ENCODE measurements at regions not wholly inside any gene's neighbourhood (a gene's known extent, or its start where the extent isn't known, plus 50 kb on each side); places are given as distances from the start of the nearest gene placed in this dataset.

DNA sequence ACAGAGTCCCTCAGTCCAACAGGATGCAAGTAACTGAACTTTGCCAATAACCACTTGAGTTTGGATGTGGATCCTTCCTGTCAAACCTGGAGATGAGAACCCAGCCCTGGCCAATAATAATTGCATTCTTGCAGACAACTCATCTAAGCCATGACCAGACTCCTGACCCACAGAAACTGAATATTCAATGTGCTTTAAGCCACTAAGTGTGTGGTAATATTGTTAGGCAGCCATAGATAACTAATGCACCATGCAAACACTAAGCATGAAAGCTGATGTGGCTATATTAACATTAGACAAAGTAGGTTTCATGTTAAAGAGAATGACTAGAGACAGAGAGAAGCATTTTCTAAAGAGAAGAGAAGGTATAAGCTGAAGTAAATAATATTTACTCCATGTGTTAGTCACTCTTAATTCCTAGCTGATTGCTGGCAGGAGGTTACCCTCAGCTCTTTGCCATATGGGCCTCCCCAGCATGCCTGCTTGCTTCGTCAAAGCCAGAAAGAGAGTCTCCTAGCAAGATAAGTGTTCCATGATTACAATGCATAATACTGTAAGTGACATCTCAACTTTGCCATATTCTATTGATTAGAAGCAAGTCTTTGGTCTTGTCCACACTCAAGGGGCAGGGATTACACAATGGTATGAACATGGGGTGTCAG lies 276.4 kb upstream of the PLXNA2 start:
- Mint-ChIP-seq H3K4me3 (no peak overlapping the region), H3K27ac (no peak overlapping the region), H3K4me1 (ENCODE audit: low read depth) (no peaks in the 10 kb centered on the region), H3K27me3 (peaks cover 4% of the 10 kb centered on the region), H3K36me3 (ENCODE audit: low read depth) (no peaks in the 10 kb centered on the region), H3K9me3 (peaks cover 9% of the 10 kb centered on the region)

DNA sequence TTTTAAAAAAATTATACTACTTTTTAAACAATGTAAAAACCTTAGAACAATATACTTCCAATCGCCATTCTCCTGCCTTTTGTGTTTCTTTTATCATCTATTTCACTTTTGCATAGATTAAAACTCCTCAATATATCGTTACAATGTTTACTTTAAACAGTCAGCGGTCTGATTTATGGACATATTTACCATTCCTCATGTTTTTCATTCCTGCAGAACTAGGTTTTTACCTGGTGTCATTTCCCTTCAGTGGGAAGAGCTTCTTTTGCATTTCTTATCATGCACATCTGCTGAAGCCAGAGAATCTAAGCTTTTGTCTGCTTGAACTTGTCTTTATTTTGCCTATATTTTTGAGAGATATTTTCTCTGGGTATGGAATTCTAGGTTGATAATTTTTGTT lies 277.4 kb upstream of the PLXNA2 start:
- Mint-ChIP-seq H3K27me3 (peaks cover 4% of the 10 kb centered on the region), H3K36me3 (ENCODE audit: low read depth) (no peaks in the 10 kb centered on the region), H3K4me1 (ENCODE audit: low read depth) (no peaks in the 10 kb centered on the region), H3K9me3 (peaks cover 7% of the 10 kb centered on the region), H3K4me3 (no peak overlapping the region), H3K27ac (no peak overlapping the region)

DNA sequence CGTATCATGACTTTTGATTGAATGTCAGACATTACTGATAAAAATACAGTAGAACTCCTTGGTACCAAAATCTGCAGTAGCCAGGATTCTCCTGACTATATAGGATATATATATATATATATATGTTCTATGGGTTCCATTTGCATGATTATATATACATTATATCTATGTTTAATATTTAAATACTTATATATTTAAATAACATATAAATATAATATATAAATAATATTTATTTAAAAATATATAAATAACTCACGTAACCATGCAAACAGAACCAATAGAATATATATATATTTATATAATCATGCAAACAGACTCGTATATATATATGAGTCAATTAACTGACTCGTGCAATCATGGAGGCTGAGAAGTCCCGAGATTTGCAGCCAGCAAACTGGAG lies 278.8 kb upstream of the PLXNA2 start:
- Mint-ChIP-seq H3K27me3 (peaks cover 4% of the 10 kb centered on the region), H3K4me3 (no peak overlapping the region), H3K4me1 (ENCODE audit: low read depth) (no peaks in the 10 kb centered on the region), H3K27ac (no peak overlapping the region), H3K9me3 (no peaks in the 10 kb centered on the region), H3K36me3 (ENCODE audit: low read depth) (no peaks in the 10 kb centered on the region)

DNA sequence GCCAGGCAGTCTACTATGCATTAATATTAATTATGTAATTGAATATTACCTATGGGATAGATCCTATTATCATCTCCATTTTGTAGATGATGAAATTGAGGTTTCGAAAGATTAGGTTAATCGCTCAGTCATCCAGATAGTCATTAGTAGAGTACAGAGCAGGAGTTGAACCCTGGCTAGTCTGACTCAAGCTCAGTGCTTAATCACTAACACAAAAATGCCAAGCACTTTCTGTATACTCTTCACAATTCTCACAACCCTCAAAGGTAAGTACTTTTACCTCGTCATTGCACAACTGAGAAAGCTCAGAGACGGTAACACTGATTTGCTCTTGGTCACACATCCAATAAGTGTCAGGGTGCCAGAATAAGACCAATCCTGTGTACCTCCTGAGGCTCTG lies 280.2 kb upstream of the PLXNA2 start:
- Mint-ChIP-seq H3K36me3 (ENCODE audit: low read depth) (no peaks in the 10 kb centered on the region), H3K27ac (no peak overlapping the region), H3K4me1 (ENCODE audit: low read depth) (no peaks in the 10 kb centered on the region), H3K4me3 (no peak overlapping the region), H3K27me3 (peaks cover 8% of the 10 kb centered on the region), H3K9me3 (no peaks in the 10 kb centered on the region)

DNA sequence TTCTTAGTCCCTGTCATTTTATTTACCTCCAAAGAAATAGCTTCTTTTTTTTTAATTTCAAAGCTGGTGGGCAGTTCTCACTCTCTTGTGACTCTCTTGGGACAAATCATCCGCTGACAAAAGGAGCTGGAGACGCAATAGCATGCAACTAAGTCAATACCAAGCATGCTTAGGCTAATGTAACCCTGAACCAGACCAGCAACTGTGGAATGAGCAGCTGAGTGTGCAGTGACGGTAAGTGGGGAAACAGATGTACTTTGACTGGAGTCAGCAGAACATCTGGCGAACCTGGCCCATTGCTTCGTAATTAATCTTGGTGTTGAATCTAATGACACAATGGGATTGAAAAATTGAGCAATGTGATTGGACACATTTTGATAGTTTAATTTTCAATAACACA lies 280.7 kb upstream of the PLXNA2 start:
- no peak overlapping the region for H3K4me3 Mint-ChIP-seq
- no peaks in the 10 kb centered on the region for H3K9me3 Mint-ChIP-seq
- H3K36me3 Mint-ChIP-seq (ENCODE audit: low read depth) = no peaks in the 10 kb centered on the region
- H3K4me1 Mint-ChIP-seq (ENCODE audit: low read depth) = no peaks in the 10 kb centered on the region
- no peak overlapping the region for H3K27ac Mint-ChIP-seq
- H3K27me3 Mint-ChIP-seq = peaks cover 8% of the 10 kb centered on the region

DNA sequence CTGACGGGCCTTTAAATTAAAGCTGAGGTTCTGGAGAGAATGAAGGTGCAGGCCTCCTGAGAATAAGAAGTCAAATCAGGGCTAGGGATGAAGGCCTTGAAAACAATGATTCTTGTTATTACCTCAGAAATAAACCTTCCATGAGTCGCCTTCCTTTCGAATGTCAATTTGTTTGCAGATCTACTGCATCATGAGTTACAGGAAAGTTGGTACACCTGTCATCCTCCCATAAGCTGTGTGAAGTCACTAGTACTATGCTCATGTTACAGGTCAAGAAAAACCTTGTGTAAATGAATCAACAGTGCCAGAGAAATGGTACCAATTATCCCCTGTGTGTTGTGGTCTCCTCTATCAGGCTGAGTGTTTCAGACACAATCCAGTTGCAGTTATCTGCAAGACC lies 281.2 kb upstream of the PLXNA2 start:
- Mint-ChIP-seq H3K36me3 (ENCODE audit: low read depth) (no peaks in the 10 kb centered on the region), H3K4me3 (no peak overlapping the region), H3K9me3 (no peaks in the 10 kb centered on the region), H3K4me1 (ENCODE audit: low read depth) (no peaks in the 10 kb centered on the region), H3K27ac (no peak overlapping the region), H3K27me3 (peaks cover 8% of the 10 kb centered on the region)

DNA sequence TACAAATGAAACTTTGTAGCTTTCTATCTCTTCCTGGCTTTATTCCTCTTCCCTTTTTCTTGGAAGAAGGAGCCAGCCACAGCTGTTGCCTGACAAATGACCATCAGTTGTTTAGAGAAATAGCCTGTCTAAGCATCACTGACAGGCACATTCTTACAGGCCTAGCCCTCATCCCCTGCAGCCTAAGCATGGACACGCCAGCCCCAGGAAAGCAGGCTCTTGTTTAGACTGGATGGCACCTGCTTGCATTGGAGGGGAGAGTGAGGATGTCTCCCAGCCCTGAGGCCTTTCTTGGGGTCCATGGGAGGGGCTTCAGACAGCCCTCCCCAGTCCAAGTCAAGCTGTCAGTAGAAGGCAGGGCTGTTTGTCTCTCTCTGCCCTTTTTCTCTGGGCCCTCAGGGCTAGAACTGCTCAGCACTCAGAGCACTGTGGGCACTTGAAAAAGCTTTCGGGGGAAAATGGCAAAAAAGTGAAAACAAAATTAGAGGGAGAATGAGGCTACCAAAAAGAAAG lies 282.5 kb upstream of the PLXNA2 start:
- no peak overlapping the region for H3K27ac Mint-ChIP-seq
- H3K9me3 Mint-ChIP-seq = no peaks in the 10 kb centered on the region
- no peak overlapping the region for H3K4me3 Mint-ChIP-seq
- no peaks in the 10 kb centered on the region for H3K36me3 Mint-ChIP-seq (ENCODE audit: low read depth)
- peaks cover 8% of the 10 kb centered on the region for H3K27me3 Mint-ChIP-seq
- H3K4me1 Mint-ChIP-seq (ENCODE audit: low read depth) = no peaks in the 10 kb centered on the region

DNA sequence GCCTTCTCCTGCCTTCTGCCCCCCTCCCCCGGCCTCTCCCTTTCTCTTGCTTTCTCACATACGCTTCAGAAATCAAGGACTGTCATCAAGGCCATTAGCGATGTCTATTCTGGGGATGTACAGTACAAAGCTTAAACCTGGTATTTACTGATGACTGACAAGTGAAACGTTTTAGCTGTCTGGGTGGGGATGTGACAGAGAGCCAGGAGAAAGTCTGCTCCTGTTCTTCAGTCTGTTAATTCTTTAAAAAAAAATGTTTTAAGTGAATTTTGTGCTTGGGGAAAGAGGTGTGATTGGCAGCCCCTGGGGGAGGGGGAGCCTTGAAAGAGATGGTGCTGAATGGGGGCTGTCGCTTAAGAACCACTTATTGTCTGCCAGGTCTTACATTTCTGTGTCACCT lies 283.0 kb upstream of the PLXNA2 start:
- Mint-ChIP-seq H3K4me3 (no peak overlapping the region), H3K4me1 (ENCODE audit: low read depth) (no peaks in the 10 kb centered on the region), H3K36me3 (ENCODE audit: low read depth) (no peaks in the 10 kb centered on the region), H3K27ac (no peak overlapping the region), H3K9me3 (no peaks in the 10 kb centered on the region), H3K27me3 (peaks cover 7% of the 10 kb centered on the region)

DNA sequence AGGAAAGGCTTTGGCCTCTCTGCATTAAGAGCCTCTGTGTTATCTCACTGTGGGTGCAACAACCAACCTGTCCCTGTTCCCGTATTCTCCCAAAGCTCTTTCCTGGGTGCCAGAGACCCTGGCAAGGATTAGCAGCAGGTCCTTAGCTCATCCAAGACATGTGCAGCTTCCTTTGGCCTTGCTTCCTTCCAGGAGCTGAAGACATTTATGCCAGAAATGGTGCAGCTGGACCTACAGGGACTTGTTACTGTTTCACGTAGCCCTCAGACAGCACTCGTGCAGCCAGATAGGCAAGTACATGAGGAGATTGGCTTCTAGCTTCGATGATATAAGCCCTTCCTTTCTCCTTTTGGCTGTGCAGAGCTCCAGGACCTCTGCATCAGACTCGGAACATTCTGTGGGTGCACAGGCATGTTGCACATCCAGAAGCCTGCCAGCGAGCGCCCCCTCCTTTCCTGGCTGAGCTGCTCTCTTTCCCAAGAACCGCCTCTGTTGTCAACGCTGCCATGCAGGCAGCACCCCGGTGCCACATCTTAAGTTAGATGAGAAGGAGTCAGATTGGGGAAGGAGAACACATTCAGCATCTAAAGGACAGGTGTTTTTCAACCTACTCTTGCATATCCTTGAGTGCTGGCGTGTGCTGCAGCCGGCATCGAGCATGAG lies 284.5 kb upstream of the PLXNA2 start:
- Mint-ChIP-seq H3K27me3 (peaks cover 4% of the 10 kb centered on the region), H3K9me3 (no peaks in the 10 kb centered on the region), H3K36me3 (ENCODE audit: low read depth) (no peaks in the 10 kb centered on the region), H3K4me1 (ENCODE audit: low read depth) (no peaks in the 10 kb centered on the region), H3K4me3 (no peak overlapping the region), H3K27ac (no peak overlapping the region)

DNA sequence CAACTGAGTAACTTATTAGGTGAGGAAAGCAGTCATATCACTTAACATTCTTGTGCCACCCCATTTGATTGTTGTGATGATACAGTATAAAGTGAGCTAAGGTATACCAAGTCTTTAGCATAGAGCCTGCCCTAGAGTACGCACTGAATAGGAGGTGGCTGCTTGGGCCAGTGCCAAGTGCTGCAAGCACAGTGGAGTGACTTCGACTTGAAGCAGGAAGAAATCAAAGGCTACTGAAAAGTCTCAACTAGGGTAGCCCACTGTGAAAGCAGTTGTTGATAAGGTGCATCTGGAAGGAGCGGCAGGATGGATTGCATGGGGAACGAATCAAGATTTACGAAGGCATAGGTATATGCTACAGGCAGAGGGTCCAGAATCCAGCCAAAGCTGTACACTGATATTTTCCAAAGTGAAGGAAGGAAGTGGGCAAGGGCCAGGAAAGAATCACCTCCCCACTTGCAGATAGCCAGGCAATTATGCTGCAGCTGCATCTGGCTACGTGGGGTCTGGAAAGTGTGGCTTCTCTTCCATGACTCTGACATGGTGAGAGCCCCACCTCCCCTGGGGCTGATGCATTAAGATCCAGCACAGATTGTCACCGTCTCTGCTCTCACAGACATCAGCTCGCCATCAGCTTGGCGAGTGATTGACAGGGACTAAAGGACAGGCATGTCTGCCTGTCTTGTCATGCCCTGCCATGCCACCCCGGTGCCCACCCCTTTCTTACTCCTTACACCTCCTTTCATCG lies 287.0 kb upstream of the PLXNA2 start:
- H3K9me3 Mint-ChIP-seq = no peaks in the 10 kb centered on the region
- H3K27me3 Mint-ChIP-seq = peaks cover 4% of the 10 kb centered on the region
- no peaks in the 10 kb centered on the region for H3K4me1 Mint-ChIP-seq (ENCODE audit: low read depth)

DNA sequence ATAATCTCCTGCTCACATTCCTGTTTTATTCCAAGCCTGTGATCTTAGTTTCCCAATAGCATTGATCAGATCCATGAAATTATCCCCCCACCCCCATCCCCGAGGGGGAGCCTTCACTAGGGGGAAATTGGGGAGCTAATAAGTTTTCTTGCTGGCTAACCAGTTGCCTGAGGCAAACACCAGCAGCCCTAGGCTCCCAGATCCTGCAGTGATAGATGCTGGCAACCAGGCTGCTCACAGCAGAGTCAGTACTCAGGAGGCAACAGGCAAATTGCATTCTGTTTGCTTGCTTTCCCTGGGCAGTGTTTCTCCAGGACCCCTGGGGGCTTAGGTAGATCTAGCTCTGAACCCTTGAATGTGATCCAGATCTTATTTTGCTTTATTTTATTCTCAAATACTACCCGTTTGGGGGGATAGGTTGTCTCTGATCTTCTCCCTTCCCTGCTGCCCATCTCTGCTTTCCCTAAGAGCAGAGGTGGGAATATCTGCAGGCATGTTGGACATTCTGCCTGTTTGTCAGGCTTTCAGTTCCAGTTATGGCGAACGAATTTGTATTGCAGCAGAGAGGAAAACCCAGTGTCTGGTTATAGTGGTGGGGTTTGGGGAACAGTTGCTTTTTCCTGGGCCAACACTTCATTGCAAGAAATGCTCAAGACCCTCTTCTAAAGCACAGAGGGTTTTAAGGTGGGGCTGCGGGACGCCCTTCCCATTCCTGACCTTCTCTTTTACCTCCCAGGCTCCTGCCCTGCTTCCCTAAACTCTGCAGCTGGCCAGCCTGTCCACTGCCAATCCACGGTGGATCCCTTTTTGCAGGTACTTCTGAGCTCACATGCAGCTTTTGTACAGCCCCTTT lies 289.8 kb upstream of the PLXNA2 start:
- H3K27ac Mint-ChIP-seq = no peak overlapping the region
- H3K36me3 Mint-ChIP-seq (ENCODE audit: low read depth) = no peaks in the 10 kb centered on the region
- H3K4me1 Mint-ChIP-seq (ENCODE audit: low read depth) = no peaks in the 10 kb centered on the region
- no peaks in the 10 kb centered on the region for H3K9me3 Mint-ChIP-seq
- no peak overlapping the region for H3K4me3 Mint-ChIP-seq
- peaks cover 11% of the 10 kb centered on the region for H3K27me3 Mint-ChIP-seq

More for the DNA sequence above, 287.0 kb upstream of the PLXNA2 start:
- H3K27ac Mint-ChIP-seq = no peak overlapping the region
- H3K36me3 Mint-ChIP-seq (ENCODE audit: low read depth) = no peaks in the 10 kb centered on the region
- no peak overlapping the region for H3K4me3 Mint-ChIP-seq

DNA sequence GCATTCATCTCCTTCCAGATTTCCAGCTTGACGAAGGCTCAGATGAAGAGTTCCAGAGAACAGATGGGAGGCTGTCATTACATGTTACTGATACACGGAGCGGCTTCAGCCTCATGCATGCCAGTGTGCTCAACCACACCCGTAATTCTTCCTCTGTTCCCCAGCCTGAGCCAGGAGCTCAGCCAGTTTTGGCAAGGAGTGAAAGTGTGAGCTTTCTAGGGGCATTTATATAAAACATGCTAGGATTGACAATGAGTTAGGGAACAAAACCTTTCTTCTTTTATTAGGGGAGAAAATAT lies 290.4 kb upstream of the PLXNA2 start:
- Mint-ChIP-seq H3K4me1 (ENCODE audit: low read depth) (no peaks in the 10 kb centered on the region), H3K9me3 (no peaks in the 10 kb centered on the region), H3K36me3 (ENCODE audit: low read depth) (no peaks in the 10 kb centered on the region), H3K27me3 (peaks cover 8% of the 10 kb centered on the region), H3K4me3 (no peak overlapping the region), H3K27ac (no peak overlapping the region)

DNA sequence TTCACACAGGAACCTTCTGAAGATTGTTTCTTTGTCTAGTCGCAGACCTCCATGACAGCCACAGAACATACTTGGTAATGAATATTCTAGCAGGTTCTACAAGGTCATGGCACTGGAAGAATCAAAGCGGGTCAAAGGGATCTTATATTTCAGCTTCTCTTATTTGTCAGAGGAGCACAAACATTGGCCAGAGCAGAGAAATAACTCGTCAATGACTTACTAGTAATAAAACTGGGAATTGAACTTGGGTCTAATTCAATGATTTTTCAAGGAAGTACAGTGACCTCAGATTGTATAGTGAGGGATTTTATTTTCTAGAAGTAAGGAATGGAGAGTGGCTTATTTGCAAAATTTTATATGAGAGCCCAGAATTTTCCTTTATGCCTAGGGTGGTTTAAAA lies 290.8 kb upstream of the PLXNA2 start:
- no peaks in the 10 kb centered on the region for H3K9me3 Mint-ChIP-seq
- no peaks in the 10 kb centered on the region for H3K36me3 Mint-ChIP-seq (ENCODE audit: low read depth)
- no peak overlapping the region for H3K27ac Mint-ChIP-seq
- H3K4me1 Mint-ChIP-seq (ENCODE audit: low read depth) = no peaks in the 10 kb centered on the region
- H3K4me3 Mint-ChIP-seq = no peak overlapping the region
- H3K27me3 Mint-ChIP-seq = peaks cover 8% of the 10 kb centered on the region

DNA sequence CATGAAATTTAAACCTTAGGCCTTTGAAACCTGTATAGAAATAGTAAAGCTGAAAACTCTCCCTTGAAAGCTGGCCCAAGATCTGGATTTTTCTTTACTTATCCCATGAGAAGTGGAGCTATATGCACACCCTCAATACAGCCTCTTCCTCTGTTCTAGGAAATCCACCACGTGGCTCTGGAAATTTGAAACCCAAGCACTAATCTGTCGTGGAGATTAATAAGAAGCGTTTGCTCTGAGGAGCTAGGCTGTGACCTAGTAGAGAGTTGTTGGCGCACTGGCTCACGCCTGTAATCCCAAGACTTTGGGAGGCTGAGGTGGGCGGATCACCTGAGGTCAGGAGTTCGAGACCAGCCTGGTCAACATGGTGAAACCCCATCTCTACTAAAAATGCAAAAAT lies 291.3 kb upstream of the PLXNA2 start:
- Mint-ChIP-seq H3K4me3 (no peak overlapping the region), H3K9me3 (no peaks in the 10 kb centered on the region), H3K27ac (no peak overlapping the region), H3K4me1 (ENCODE audit: low read depth) (no peaks in the 10 kb centered on the region), H3K36me3 (ENCODE audit: low read depth) (no peaks in the 10 kb centered on the region), H3K27me3 (peaks cover 8% of the 10 kb centered on the region)

DNA sequence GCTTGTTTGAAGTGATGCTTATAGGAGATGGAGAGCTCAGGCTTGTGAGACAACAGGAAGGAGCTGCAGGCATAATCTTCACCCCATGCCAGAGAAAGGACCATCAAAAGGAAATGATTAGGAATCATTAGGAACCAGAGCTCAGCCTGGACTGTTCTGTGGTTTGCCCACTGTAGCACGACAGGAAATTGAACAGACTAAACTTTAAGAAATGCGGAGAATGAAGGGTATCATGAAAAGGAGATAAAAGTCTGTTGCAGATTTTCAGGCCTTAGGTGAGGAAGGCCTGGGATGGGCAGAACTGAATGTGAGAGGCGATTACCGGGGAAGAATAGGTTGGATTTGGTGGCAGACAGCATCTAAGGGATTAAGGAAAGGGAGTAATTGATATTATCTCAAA lies 292.0 kb upstream of the PLXNA2 start:
- Mint-ChIP-seq H3K36me3 (ENCODE audit: low read depth) (no peaks in the 10 kb centered on the region), H3K9me3 (no peaks in the 10 kb centered on the region), H3K27me3 (peaks cover 8% of the 10 kb centered on the region), H3K4me1 (ENCODE audit: low read depth) (no peaks in the 10 kb centered on the region), H3K4me3 (no peak overlapping the region), H3K27ac (no peak overlapping the region)

Data from stimulated activated naive CD8-positive, alpha-beta T cell treated with anti-CD3 and anti-CD28 coated beads, Interleukin-15, Interleukin-2, amounts not matched to agents 100 ng/mL and 50 ng/mL, for 24 hours (primary cell).